Muscle of back (tissue), 3 donors: ENCODE measurements at regions not wholly inside any gene's neighbourhood (a gene's known extent, or its start where the extent isn't known, plus 50 kb on each side); places are given as distances from the start of the nearest gene placed in this dataset.
"Not testable (repeated sequence)": the region's sequence is repeated elsewhere in the genome, so short reads cannot be mapped to it uniquely, and the experiment has no call there.

ENCODE experiments used
- DNase-seq, 3 donors: peaks; one replicate each; pipeline versions ENCODE4 v3.0.0 to v3.0.0-alpha.2; 2013

DNA sequence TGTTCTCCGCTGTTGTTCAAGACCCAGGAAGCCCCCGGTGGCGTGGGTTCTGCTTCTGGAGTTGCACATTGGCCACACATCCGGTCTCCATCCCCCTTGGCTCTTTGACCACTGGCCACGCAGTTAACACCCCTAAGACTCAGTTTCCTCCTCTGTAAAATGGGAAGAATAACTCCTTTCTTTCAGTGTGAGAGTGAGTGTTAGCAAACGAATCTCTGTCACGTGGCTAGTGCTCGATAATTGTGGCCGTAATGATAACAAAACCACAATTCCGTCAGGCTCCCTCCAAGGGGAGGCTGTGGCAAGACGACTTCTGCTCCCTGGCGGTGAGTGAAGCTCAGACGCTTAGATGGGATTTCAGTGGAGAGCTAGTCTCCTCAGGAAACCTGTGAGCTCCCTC is 315.2 kb upstream of the B3GAT1 start:
- DNase-seq: no peak

DNA sequence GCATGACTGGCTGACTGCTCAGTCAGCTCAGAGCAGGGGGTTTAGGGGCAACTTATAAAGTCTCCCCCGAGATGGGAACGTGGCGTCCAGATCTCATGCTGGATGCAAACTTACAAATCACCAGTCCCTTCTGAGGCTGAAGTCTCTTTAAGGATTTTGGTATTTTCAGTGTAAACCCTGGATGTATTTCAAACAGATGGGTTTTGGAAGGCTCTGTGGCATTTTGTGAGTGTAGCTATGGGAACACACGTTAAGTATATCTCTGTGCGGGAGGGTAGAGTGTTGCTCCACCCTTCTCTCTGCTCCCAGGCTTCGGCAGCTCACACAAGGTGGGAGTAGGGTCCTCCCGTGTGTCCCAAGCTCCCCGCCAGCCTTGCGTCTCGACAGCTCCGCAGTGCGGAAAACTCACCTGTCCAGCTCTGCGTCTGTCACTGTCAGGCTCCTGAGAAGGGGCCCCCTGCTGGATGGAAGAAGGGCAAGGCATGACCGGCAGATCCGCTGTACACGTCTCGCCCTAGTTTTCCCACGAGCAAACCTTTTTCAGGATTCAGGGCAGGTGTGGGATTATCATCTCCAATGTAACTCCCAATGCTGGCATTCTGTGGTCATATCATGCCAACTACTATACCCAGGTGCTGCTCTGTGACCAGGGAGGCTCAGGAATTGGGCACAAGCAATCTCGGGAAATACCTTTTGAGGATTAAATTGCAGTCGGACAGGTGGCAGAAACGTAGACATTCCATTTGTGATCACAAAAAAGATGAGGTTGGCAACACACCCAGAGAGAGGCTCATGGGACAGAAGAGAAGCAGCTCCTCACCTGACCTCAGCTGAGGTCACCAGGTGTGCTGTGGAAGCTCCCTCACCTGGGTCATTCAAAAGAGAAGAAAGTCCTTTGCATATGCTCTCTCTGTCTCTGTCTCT is 313.9 kb upstream of the B3GAT1 start:
- no peak for DNase-seq

DNA sequence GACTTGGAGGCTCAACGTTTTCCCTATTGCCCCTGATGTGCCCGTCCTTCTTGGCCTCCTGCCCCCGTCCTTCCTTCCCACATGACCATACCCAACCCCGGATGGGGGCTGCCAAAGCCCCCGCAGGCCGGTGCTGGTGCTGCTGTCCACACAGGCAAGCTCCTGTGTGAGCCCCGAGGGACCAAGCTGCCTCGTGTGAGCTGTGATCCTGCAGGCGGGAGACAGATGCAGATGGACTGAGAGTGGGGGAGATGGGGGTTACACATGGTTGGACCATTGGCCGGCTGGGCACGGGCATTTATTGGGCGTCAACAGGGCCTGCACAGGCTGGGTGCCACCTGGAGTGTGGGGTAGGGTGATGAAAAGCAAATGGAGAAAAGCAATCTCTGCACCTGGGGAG is 313.2 kb upstream of the B3GAT1 start:
- no peak for DNase-seq

DNA sequence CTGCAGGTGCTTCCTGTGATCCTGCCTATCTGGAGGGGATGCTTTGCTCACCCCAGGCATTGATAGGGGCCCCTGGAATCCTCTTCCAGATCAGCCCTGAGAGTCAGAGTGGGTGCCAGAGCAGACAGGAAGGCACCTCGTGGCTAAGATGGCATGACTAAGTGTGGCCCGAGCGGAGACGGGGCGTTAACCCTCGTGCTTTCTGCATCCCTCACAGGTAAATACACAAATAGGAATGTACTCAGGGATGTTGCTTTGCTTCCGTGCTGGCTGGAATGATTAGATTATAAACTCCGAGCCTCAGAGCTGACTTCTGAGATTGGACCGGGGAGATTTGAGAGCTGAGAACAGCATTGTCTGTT is 312.7 kb upstream of the B3GAT1 start:
- DNase-seq: no peak

DNA sequence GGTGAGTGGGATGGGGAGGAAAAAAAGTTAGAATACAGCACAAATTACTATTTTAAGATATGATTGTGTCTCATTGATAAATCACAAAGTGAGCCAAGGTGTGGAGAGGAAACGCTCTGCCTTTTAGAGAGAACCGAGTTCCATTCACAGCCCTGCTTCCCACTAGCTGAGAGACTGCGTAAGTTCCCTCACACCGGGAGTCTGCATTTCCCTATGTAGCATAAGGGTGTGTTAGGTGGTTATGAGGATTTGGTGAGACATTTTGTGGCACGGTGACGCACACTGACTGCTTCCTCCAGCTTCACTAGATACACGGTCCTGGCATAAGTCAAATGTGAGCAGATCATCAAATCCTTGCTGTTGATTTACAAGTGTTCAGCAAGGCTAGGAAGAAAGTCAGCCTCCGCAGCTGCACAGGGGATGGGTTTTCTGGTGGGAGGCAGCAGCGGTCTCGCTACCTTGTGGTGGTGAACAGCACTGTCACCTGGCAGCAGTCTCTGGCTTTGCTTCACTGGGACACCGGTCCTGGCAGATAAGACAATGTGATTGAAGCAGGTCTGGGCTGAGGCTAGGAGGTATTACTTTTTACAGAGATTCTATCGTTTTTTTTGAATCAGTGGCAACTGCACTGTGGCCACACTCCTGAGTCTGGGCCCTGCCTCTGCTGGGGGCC is 312.2 kb upstream of the B3GAT1 start:
- DNase-seq: no peak

DNA sequence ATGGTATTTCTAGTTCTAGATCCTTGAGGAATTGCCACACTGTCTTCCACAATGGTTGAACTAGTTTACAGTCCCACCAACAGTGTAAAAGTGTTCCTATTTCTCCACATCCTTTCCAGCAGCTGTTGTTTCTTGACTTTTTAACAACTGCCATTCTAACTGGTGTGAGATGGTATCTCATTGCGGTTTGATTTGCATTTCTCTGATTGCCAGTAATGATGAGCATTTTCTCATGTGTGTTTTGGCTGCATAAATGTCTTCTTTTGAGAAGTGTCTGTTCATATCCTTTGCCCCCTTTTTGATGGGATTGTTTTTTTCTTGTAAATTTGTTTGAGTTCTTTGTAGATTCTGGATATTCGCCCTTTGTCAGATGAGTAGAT is 308.6 kb upstream of the B3GAT1 start:
- DNase-seq: not testable (repeated sequence)

DNA sequence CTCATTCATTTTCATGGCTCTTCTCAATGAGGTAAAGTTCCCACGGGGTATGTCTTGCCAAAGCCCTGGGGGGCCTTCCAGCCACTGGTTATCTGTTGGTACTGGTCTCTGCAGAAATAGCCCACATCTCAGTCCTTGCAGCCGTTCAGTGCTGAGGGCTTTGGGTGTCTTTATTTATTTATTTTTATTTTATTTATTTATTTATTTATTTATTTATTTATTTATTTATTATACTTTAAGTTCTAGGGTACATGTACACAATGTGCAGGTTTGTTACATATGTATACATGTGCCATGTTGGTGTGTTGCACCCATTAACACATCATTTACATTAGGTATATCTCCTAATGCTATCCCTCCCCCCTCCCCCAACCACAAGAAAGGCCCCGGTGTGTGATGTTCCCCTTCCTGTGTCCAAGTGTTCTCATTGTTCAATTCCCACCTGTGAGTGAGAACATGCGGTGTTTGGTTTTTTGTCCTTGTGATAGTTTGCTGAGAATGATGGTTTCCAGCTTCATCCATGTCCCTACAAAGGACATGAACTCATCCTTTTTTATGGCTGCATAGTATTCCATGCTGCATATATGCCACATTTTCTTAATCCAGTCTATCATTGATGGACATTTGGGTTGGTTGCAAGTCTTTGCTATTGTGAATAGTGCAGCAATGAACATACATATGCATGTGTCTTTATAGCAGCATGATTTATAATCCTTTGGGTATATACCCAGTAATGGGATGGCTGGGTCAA is 308.1 kb upstream of the B3GAT1 start:
- DNase-seq: not testable (repeated sequence)

DNA sequence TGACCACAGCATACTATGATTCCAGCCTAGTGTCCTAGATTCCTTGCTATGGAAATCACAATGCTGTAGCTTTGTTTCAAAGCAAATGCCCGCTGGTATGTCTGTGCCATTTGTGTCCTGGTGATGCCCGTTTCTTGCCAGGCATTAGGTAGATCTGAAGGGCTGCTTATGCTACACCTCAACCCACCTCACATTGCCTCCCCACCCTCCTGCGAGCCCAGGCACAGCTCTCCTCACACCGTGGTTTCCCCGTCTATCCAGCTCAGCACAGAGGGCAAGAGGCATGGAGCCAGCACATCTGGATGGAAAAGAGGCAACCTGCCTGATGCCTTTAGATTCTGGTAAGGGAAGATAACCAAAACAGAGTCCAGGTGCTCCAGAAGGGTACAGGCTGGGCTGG is 307.4 kb upstream of the B3GAT1 start:
- DNase-seq: no peak

DNA sequence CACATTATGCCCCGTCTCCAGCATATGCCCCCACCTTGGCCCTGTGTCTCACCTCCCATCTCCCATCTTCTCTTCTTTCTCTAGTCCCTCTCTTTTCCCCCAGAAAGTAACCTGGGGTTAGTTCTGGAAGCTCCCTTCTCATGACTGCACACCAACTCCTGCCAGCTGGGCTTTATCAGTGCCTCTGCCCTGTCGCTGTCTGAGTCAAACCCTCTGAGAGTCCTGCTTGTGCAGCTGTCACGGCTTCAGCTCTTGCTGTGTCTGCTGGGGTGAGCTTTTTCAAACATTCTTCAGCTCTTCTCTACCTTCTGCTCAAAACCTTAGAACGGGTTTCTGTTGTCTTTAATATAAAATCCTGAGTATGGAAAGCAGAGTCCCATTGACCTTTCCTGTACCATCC is 304.5 kb upstream of the B3GAT1 start:
- no peak for DNase-seq

DNA sequence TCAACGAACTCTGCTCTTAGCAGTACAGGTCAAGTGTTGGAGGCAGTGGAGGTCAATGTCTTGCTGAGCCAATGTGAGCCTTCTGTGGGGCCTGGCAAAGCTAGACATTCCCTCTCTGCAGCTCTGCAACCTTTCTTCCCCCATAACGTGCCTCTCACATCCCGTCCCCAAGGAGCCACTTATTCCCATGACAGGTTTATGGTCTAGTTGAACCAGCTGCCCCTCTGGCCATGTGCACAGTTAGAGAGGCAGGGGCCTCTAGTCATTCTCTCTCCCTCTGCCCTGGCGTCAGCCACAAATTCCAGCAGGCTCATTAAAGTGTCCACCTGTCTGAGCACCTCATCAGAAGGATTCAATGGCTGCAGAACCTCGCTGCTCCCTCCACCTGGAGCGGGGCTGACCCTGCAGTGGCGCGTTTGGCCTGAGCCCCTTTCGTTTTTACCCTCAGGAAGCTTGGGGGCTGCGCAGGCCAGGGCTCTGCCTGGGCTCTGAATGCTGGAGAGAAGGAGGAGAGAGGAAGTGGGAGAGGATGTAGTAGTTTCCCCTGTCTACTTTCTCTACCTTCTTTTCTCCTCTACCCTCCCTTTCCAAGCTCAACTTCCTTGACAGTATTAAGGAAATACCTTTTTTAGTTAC is 302.1 kb upstream of the B3GAT1 start:
- DNase-seq: no peak

DNA sequence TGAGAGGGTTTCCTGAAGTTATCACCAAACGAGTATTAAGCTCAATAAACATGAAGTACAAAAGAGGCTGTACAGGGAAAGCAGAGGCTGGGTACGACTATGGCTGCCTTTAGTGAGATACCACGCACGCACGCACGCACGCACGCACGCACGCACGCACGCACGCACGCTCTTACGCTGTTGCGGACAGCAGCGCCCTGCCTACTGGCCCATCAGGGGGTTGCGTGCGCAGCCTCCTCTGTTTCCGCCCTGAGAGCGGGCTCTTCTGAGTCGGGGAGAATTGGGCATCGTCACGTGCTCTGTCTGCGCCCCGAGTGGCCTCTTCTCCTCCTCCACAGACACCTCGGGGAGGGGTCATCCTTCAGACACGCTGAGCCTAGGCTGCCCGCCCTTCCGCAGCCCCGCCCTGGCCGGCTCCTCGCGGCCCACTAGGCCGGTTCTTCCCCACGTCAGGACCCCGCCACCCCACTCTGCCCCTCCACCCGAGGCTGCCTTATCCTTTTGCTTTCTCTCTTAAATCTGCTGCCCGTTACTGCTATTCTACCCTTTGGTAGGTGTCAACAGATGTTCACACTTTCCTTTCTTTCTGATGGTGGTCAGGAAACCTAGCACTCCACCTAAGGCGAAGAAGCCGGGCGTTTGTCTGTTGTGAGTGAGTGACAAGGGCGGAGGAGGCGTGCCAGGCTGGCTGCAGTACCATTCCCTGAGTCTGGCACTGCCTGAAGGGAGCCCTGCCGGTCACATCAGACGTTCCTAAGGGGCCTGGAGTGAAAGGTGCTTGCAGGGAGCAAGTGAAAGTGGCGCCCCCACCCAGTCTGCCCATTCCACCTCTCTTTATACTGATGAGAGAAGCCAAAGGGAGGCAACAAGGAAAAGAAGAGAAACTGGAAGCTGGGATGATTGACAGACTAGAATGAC is 300.4 kb upstream of the B3GAT1 start:
- DNase-seq: no peak

DNA sequence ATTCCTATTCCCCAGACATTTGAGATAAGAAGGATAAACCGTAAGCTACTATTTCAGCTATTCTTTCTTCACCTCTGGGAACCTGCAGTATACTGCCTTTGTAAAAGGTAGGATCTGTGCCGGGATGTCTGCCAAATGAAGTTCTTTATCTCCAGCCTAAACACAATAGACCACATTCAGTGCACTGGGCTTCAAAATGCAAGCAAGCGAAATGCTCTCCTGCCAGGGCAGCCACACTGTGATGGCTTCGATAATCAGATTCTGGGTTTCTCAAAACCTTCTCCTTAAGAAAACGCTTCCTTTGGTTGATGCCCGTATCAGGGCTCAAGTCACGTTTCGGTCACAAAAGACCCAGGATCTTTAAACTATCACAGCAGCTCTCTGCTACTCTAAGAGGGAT is 299.5 kb upstream of the B3GAT1 start:
- DNase-seq: no peak

DNA sequence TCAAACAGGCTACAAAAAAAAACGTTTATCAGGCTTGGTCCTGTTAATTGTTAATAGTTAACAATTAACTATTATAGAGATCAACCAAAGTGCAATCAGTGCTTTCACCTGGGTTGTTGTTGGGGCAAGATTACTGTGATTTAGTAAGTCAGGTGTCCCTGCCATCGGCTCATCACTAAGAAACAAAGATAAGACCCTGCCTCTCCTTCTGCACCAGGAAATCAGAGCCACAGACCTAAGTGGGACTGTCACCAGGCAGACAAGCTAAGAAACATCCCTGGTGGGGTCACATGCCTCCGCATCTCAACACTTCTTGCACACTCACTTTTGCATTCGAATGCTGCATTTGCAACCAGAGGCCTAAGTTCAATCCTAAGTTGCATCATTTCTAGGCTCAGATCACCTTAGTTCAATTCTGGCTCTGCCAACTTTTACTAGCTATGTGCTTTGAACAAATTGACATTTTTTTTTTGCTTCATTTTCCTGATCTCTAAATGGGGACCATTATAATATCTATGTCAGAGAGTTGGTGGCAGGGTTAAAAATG is 298.9 kb upstream of the B3GAT1 start:
- no peak for DNase-seq

DNA sequence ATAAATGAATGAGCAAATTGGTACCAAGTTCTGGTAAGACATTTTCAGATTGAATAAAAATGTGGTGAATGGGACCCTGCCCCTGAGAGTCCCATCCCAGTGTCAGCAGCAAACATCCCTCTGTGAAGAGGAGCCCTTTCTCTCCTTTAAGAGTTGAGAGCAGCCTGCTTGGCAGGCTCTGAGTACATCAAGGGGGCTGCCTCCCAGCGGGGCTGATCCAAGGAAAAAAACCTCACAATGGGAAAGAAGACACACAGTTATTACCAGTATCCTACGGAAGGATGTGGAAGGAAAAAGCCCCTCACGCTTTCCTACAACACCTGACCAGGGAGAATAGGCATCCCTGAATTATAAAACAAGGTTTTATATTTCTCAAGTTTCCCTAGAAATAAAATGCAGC is 293.8 kb upstream of the B3GAT1 start:
- DNase-seq: no peak

DNA sequence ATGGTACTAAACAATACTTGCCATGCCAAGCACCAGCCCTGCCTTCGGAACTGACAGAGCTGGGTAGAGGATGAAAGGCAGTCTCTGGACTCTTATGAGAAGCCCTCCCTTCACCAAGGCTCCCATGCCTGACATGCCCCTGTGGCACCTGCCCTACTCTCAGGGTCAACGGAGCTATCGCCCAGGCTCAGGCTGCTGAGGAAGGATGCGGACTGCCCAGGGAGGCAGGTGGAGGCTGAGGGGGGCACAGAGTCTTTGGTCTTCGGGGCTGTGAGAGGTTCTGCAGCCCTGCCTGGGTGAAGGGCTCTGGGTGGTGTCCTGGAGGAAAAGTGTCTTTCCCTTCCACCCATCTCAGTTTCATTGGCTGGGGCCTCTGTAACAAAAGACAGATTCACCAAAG is 290.8 kb upstream of the B3GAT1 start:
- DNase-seq: no peak

DNA sequence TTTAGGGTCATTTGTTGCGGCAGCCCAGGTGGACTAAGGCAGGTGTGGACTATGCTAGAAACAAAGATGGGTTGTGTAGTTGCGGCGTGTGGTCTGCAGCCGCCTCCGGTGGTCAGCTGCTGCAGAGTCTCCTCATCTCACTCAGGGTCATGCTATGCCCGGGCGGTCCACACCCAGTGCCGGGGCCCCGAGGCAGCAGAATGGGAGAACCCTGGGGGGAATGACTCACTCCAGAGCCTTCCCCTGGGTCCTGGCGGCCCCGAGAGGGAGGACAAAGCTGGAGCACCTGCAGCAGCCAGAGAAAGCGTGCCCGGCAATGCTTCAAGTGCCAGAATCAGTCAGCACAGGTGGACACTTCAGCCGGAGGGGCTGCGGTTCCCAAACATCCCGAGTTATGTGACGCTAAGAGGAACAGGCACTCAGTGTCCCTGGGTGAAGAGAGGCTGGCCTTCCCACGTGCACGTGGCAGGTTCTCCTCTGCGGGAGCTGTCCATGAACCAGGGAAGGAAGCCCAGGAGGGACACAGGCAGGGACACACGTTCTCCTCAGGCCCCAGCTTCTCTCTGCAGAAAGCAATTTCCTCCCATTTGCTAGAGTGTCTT is 289.6 kb upstream of the B3GAT1 start:
- no peak for DNase-seq

DNA sequence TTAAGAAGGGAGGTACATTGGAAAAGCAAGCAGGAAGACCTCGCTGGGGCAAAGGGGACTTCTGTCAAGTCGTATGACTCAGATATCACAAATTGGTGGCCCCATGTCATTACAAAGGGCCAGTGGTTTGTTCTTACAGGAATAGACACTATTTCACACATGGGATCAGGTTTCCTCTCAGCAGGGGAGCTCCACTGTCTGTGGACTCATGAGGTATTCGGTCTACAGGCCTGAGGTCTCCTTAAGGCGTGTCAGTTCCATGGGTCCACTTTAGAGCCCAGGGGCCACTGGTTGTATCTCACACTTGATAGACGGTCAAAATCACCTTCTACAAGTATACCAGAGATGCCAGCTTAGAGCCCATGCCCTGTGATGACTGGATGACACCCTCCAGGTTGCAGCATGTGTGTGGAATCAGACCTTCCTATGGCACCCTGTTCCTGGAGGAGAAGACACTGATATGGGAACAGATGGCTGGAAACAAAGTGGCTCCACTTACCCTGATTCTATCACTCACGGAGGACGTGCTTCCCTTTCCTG is 288.1 kb upstream of the B3GAT1 start:
- DNase-seq: no peak

DNA sequence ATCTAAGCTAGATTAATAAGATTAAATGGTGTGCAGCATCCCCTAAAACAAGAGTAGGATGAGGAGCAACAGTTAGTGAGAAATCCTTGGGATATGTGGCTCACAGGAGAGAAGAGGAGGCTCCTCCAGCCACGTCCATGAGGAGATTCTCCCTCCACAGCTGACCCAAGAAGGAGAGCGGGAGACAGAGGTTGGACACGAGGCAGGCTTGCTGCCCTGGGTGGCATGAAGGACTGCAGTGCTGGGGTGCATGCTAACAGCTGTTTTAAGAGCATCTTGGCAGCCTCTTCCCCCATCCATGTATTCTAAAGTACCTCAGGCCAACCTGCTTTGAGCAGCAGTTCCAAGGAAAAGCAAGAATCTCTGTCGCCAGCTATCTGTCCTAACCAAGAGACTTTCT is 284.4 kb upstream of the B3GAT1 start:
- DNase-seq: no peak

DNA sequence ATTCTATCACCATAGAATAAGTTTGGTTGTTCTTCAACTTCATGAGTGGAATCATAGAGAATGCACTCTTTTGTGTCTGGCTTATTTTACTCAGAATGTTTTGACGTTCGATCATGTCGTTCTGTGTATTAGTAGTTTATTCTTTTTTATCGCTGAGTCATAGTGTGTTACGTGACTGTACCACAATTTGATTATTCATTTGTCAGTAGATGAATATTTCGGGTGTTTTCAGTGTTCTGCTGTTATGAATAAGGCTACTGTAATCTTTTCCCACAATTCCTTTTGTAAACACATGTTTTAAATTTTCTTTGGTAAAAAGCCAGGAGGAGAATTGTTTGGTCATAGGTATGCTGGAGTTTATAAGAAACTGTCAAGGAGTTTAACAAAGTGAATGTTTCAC is 279.9 kb upstream of the B3GAT1 start:
- DNase-seq: no peak

DNA sequence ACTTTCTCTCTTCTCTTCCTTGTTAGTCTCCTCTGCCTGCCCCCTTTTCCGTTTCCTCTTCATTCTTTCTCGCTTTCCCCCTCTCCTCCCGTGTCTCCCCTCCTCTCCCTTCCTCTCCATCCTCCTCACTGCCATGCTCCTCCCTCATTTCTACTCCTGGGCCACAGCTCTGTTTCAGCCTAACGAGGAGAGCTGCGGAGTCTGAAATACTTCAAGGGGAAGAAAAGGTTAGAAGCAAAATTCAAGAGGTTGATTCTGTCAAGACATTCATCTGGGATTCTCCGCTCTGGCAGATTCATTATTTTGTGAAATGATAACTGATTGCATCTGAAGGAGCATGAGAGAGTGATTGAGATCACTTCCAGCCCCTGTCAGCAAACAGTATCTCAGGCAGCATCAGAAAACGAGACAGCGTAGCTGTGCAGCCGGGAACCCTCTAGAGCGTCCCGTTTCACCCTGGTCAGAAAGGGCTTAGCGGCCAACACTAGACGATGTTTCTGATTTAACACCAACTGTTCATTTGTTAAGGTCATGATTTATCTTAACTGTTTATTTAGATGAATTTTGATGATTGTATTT is 279.3 kb upstream of the B3GAT1 start:
- no peak for DNase-seq
